Naive thymus-derived CD4-positive, alpha-beta T cell (primary cell): ENCODE measurements at regions not wholly inside any gene's neighbourhood (a gene's known extent, or its start where the extent isn't known, plus 50 kb on each side); places are given as distances from the start of the nearest gene placed in this dataset.

ENCODE experiments used
- ATAC-seq: fragments of 150-1000 bp; cut with Tn5 transposase; 2 replicates; pipeline ENCODE4 v1.10.0; 2021; ENCODE audit warnings: mild to moderate bottlenecking, moderate library complexity
- CTCF ChIA-PET: fragments of 350-600 bp; sonication (Branson Sonifier 250); formaldehyde crosslinking; loops from one replicate; lab custom pipeline; 2021; ENCODE audit warnings: antibody characterized with exemption; lab: Charles Lee
- POLR2A ChIA-PET: fragments of 350-600 bp; sonication (Branson Sonifier 250); formaldehyde crosslinking; loops from one replicate; lab custom pipeline; 2021; ENCODE audit warnings: antibody characterized with exemption, inconsistent platforms; lab: Charles Lee
- DNase-seq, 9 donors: peaks; one replicate each; pipeline versions ENCODE4 v3.0.0 to v3.0.0-alpha.2; 2020 to 2022; ENCODE audit warnings: mixed read lengths in 1 of 9
- H3K27ac ChIP-seq: one replicate; pipeline ENCODE4 v1.7.0; 2013; ENCODE audit warnings: mild to moderate bottlenecking, low read depth, low read length, moderate library complexity
- H3K27me3 ChIP-seq, 2 donors: one replicate each; pipeline ENCODE4 v1.7.0; 2013; ENCODE audit warnings: low read length in 2 of 2, mild to moderate bottlenecking in 2 of 2, moderate library complexity in 2 of 2; ENCODE audit not compliant: control insufficient read depth in 2 of 2, insufficient read depth in 2 of 2
- H3K36me3 ChIP-seq, 3 experiments: 1 replicate in 2 of 3; 2 replicates in 1 of 3; pipeline ENCODE4 v1.7.0; 2013; ENCODE audit warnings: low read length in 3 of 3, mild to moderate bottlenecking in 3 of 3, moderate library complexity in 1 of 3; ENCODE audit not compliant: insufficient read depth in 3 of 3, control insufficient read depth in 2 of 3
- H3K4me1 ChIP-seq, 2 donors: one replicate each; pipeline ENCODE4 v1.7.0; 2013; ENCODE audit warnings: low read length in 2 of 2, mild to moderate bottlenecking in 2 of 2, moderate library complexity in 1 of 2; ENCODE audit not compliant: control insufficient read depth in 2 of 2, insufficient read depth in 2 of 2
- H3K4me3 ChIP-seq: 2 replicates; pipeline ENCODE4 v1.7.0; 2013; ENCODE audit warnings: mild to moderate bottlenecking, low read length
- H3K9me3 ChIP-seq, 3 experiments: 1 replicate in 2 of 3; 2 replicates in 1 of 3; pipeline ENCODE4 v1.7.0; 2013; ENCODE audit warnings: low read length in 3 of 3; ENCODE audit not compliant: control insufficient read depth in 2 of 3
- H3K27ac Mint-ChIP-seq, 9 donors: one replicate each; pipeline ENCODE4 v1.8.0; 2020 to 2022; ENCODE audit warnings: mixed read lengths in 9 of 9, mild to moderate bottlenecking in 8 of 9, moderate library complexity in 5 of 9, inconsistent platforms in 2 of 9
- H3K27me3 Mint-ChIP-seq, 5 donors: one replicate each; pipeline ENCODE4 v1.8.0; 2021 to 2022; ENCODE audit warnings: mixed read lengths in 5 of 5, mild to moderate bottlenecking in 1 of 5
- H3K36me3 Mint-ChIP-seq, 5 donors: one replicate each; pipeline ENCODE4 v1.8.0; 2020 to 2022; ENCODE audit warnings: mixed read lengths in 5 of 5, mild to moderate bottlenecking in 3 of 5, inconsistent platforms in 1 of 5
- H3K4me1 Mint-ChIP-seq, 7 donors: one replicate each; pipeline ENCODE4 v1.8.0; 2020 to 2022; ENCODE audit warnings: mixed read lengths in 7 of 7, mild to moderate bottlenecking in 3 of 7, inconsistent platforms in 1 of 7
- H3K4me3 Mint-ChIP-seq, 10 donors: one replicate each; pipeline ENCODE4 v1.8.0; 2020 to 2022; ENCODE audit warnings: mild to moderate bottlenecking in 10 of 10, mixed read lengths in 10 of 10, moderate library complexity in 6 of 10, inconsistent platforms in 2 of 10
- H3K9me3 Mint-ChIP-seq, 11 donors: one replicate each; pipeline ENCODE4 v1.8.0; 2020 to 2022; ENCODE audit warnings: mixed read lengths in 11 of 11, mild to moderate bottlenecking in 4 of 11, inconsistent platforms in 1 of 11, moderate library complexity in 1 of 11
- intact Hi-C, 2 donors: fragments of 100-400 bp; cut with micrococcal nuclease; formaldehyde crosslinking; loops; one replicate each; pipeline ENCODE4 v1.15.1; 2023

- intact Hi-C loops = no loop called here
- peaks cover 0 to 15% of the 10 kb centered on the region in 2 donors for H3K27me3 ChIP-seq
- no peaks in the 10 kb centered on the region for H3K4me1 Mint-ChIP-seq
- no peaks in the 10 kb centered on the region for H3K9me3 ChIP-seq
- no peak for DNase-seq
- no peak overlapping the region for H3K4me3 ChIP-seq
- H3K27me3 Mint-ChIP-seq = peaks cover 22 to 38% (median 33%) of the 10 kb centered on the region in 5 donors
- H3K27ac ChIP-seq = no peak overlapping the region
- H3K4me3 Mint-ChIP-seq = no peak overlapping the region
- H3K9me3 Mint-ChIP-seq = no peaks in the 10 kb centered on the region
- no peak overlapping the region for H3K27ac Mint-ChIP-seq
- H3K4me1 ChIP-seq = no peaks in the 10 kb centered on the region
- POLR2A ChIA-PET = no interaction called here
- H3K36me3 Mint-ChIP-seq = peaks cover 0 to 3% (median 0%) of the 10 kb centered on the region in 5 donors
- ATAC-seq = no peak
- no peaks in the 10 kb centered on the region for H3K36me3 ChIP-seq
- CTCF ChIA-PET = no interaction called here
These were observed 110.4 kb upstream of the MAGI3 start for GRCh38 chr1:113279776-113280391.

- Mint-ChIP-seq H3K4me3 (no peak overlapping the region), H3K27ac (no peak overlapping the region), H3K27me3 (peaks cover 18 to 33% (median 27%) of the 10 kb centered on the region in 5 donors), H3K36me3 (no peaks in the 10 kb centered on the region), H3K9me3 (no peaks in the 10 kb centered on the region), H3K4me1 (no peaks in the 10 kb centered on the region)
- no peak overlapping the region for H3K4me3 ChIP-seq
- ChIA-PET CTCF (no interaction called here), POLR2A (no interaction called here)
- no peaks in the 10 kb centered on the region for H3K36me3 ChIP-seq
- no peak overlapping the region for H3K27ac ChIP-seq
- intact Hi-C loops = no loop called here
- H3K4me1 ChIP-seq = no peaks in the 10 kb centered on the region
- DNase-seq (no peak), ATAC-seq (no peak)
- peaks cover 0 to 15% of the 10 kb centered on the region in 2 donors for H3K27me3 ChIP-seq
- no peaks in the 10 kb centered on the region for H3K9me3 ChIP-seq
These were observed 109.7 kb upstream of the MAGI3 start for GRCh38 chr1:113280581-113280980.

- intact Hi-C loops = no loop called here
- Mint-ChIP-seq H3K4me1 (no peaks in the 10 kb centered on the region), H3K36me3 (no peaks in the 10 kb centered on the region)
These were observed 108.8 kb upstream of the MAGI3 start for GRCh38 chr1:113281550-113281949.

GRCh38 chr1:113282008-113282892, 108.1 kb upstream of the MAGI3 start:
- ChIA-PET CTCF (no interaction called here), POLR2A (no interaction called here)
- no peak overlapping the region for H3K27ac ChIP-seq
- Mint-ChIP-seq H3K27me3 (peaks cover 18 to 32% (median 23%) of the 10 kb centered on the region in 5 donors), H3K36me3 (no peaks in the 10 kb centered on the region), H3K9me3 (no peaks in the 10 kb centered on the region), H3K4me1 (no peaks in the 10 kb centered on the region), H3K4me3 (no peak overlapping the region), H3K27ac (no peak overlapping the region)
- peaks cover 0 to 8% of the 10 kb centered on the region in 2 donors for H3K27me3 ChIP-seq
- peaks cover 0 to 3% (median 0%) of the 10 kb centered on the region in 3 experiments for H3K9me3 ChIP-seq
- ATAC-seq (no peak), DNase-seq (no peak)
- no peaks in the 10 kb centered on the region for H3K4me1 ChIP-seq
- H3K4me3 ChIP-seq = no peak overlapping the region
- H3K36me3 ChIP-seq = no peaks in the 10 kb centered on the region
- intact Hi-C loops = no loop called here

More at GRCh38 chr1:113281550-113281949, 108.8 kb upstream of the MAGI3 start:
- Mint-ChIP-seq H3K27me3 (peaks cover 18 to 32% (median 27%) of the 10 kb centered on the region in 5 donors), H3K27ac (no peak overlapping the region), H3K9me3 (no peaks in the 10 kb centered on the region), H3K4me3 (no peak overlapping the region)
- ChIA-PET CTCF (no interaction called here), POLR2A (no interaction called here)
- no peak for DNase-seq
- Histone ChIP-seq H3K27ac (no peak overlapping the region), H3K36me3 (no peaks in the 10 kb centered on the region), H3K27me3 (peaks cover 0 to 13% of the 10 kb centered on the region in 2 donors), H3K4me1 (no peaks in the 10 kb centered on the region), H3K4me3 (no peak overlapping the region), H3K9me3 (peaks cover 0 to 3% (median 0%) of the 10 kb centered on the region in 3 experiments)
- no peak for ATAC-seq

DNA sequence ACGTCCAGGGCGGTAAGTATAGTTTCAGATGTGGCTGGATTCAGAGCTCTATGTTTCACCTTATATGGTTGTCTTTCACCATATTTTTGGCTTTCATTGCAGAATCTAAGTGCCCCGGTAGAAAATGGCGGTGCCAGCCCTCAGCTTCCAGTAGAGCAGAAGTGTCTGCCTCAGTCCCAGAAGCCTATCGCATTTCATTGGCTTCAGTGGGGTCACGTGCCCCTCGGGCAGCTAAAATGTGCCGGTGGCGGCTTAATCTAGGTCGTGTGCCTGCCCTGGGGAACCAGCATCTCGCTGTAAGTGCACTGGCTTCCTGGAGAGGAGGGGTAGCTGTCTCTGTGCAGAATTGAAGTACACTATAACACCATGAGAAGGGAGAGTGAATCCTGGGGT, 107.4 kb upstream of the MAGI3 start:
- H3K4me3 Mint-ChIP-seq = no peak overlapping the region
- no peaks in the 10 kb centered on the region for H3K36me3 Mint-ChIP-seq
- no peaks in the 10 kb centered on the region for H3K36me3 ChIP-seq
- no peaks in the 10 kb centered on the region for H3K4me1 Mint-ChIP-seq
- peaks cover 21 to 32% (median 24%) of the 10 kb centered on the region in 5 donors for H3K27me3 Mint-ChIP-seq
- ATAC-seq (no peak), DNase-seq (no peak)
- peaks cover 0 to 3% (median 0%) of the 10 kb centered on the region in 3 experiments for H3K9me3 ChIP-seq
- H3K27ac ChIP-seq = no peak overlapping the region
- no peaks in the 10 kb centered on the region for H3K4me1 ChIP-seq
- H3K9me3 Mint-ChIP-seq = no peaks in the 10 kb centered on the region
- no peak overlapping the region for H3K27ac Mint-ChIP-seq
- H3K4me3 ChIP-seq = no peak overlapping the region
- intact Hi-C loops = no loop called here
- POLR2A ChIA-PET = no interaction called here
- H3K27me3 ChIP-seq = peaks cover 0 to 6% of the 10 kb centered on the region in 2 donors
- CTCF ChIA-PET = no interaction called here

DNA sequence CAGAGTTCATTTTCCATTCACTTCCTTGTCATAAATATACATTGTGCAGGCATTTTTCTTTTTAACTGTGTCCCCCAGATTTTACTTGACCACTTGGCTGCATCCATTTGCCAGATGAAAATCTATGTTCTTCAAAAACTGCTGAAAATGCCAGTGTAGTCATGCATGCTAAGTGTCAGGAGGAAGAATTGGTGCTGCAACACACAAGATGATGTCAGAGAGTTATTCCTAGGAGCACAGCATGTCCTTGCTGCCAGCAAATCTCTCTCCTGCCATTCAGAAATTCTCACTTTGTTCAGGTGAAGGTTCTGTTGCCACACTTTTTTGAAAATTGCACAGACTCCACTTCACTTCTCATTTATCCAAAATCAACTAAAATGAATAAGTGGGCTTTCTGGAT, 106.4 kb upstream of the MAGI3 start:
- H3K27ac ChIP-seq = no peak overlapping the region
- H3K4me1 Mint-ChIP-seq = no peaks in the 10 kb centered on the region
- ATAC-seq (no peak), DNase-seq (no peak)
- no peaks in the 10 kb centered on the region for H3K36me3 Mint-ChIP-seq
- ChIA-PET POLR2A (no interaction called here), CTCF (no interaction called here)
- intact Hi-C loops = no loop called here
- peaks cover 0 to 3% (median 0%) of the 10 kb centered on the region in 3 experiments for H3K9me3 ChIP-seq
- H3K4me3 Mint-ChIP-seq = no peak overlapping the region
- no peaks in the 10 kb centered on the region for H3K36me3 ChIP-seq
- peaks cover 0 to 3% of the 10 kb centered on the region in 2 donors for H3K27me3 ChIP-seq
- H3K27ac Mint-ChIP-seq = no peak overlapping the region
- peaks cover 18 to 26% (median 22%) of the 10 kb centered on the region in 5 donors for H3K27me3 Mint-ChIP-seq
- no peaks in the 10 kb centered on the region for H3K4me1 ChIP-seq
- no peak overlapping the region for H3K4me3 ChIP-seq
- H3K9me3 Mint-ChIP-seq = no peaks in the 10 kb centered on the region
